K562 (cell line): ENCODE measurements at regions not wholly inside any gene's neighbourhood (a gene's known extent, or its start where the extent isn't known, plus 50 kb on each side); places are given as distances from the start of the nearest gene placed in this dataset.

ENCODE experiments used
- ATAC-seq: fragments of 200-7000 bp; cut with Tn5 transposase; 3 replicates; pipeline ENCODE4 v1.9.1; 2020; ENCODE audit warnings: moderate library complexity
- BruUV-seq: library from RNA; stranded (reverse); fragments of 400-500 nt; replicated peaks from 2 replicates; lab custom pipeline; 2021; lab: Mats Ljungman, UMichigan
- CTCF ChIA-PET: fragments of 300-600 bp; formaldehyde crosslinking; extraction: SDS; loops from one replicate; lab custom pipeline; 2021; ENCODE audit warnings: low intra/inter-chr PET ratio; lab: Yijun Ruan, JAX
- POLR2A ChIA-PET: fragments of 300-600, 350-650 bp; sonication (Branson Sonifier 250); formaldehyde crosslinking; extraction: SDS; loops from one replicate; lab custom pipeline; 2021; ENCODE audit warnings: antibody characterized with exemption, inconsistent platforms; lab: Yijun Ruan, JAX
- DNase-seq, 4 experiments: peaks; one replicate each; pipeline versions ENCODE4 v3.0.0 to v3.0.0-alpha.2; 2011 to 2018; ENCODE audit warnings: low spot score in 3 of 4, mixed read lengths in 3 of 4; ENCODE audit errors: extremely low read depth in 1 of 4
- FAIRE-seq: peaks from 2 replicates; lab custom pipeline; 2011; peaks lifted over from hg19 to GRCh38; lab: Jason Lieb, UNC
- H2AFZ ChIP-seq: 2 replicates; pipeline ENCODE4 v1.6.0; 2011; ENCODE audit warnings: low read depth, low read length, control low read depth, inconsistent platforms
- H3K27ac ChIP-seq: fragments of 200-600 bp; 3 replicates; pipeline ENCODE4 v1.8.0; 2011; ENCODE audit warnings: low read depth, mild to moderate bottlenecking, control low read depth, inconsistent platforms, low read length, moderate library complexity, mixed read lengths; ENCODE audit errors: extremely low read depth
- H3K27me3 ChIP-seq, 2 experiments: fragments of 300-600 bp in 1 of 2; 2 replicates in 1 of 2; 3 replicates in 1 of 2; pipeline versions ENCODE4 v1.6.0 to v1.8.0; 2011; ENCODE audit warnings: inconsistent platforms in 2 of 2, low read length in 2 of 2, mild to moderate bottlenecking in 1 of 2, mixed read lengths in 1 of 2, moderate library complexity in 1 of 2; ENCODE audit not compliant: control insufficient read depth in 2 of 2, insufficient read depth in 2 of 2
- H3K36me3 ChIP-seq: fragments of 300-600 bp; 3 replicates; pipeline ENCODE4 v1.8.0; 2011; ENCODE audit warnings: mild to moderate bottlenecking, low read length, inconsistent platforms; ENCODE audit not compliant: control insufficient read depth, insufficient read depth
- H3K4me1 ChIP-seq, 2 experiments: fragments of 200-600 bp in 1 of 2; replicated peaks in 1 of 2; 2 replicates in 1 of 2; 3 replicates in 1 of 2; pipeline versions ENCODE4 v1.5.1 to v1.8.0; 2011; ENCODE audit warnings: inconsistent platforms in 2 of 2, low read length in 2 of 2, mild to moderate bottlenecking in 1 of 2, mixed read lengths in 1 of 2, moderate library complexity in 1 of 2; ENCODE audit not compliant: control insufficient read depth in 2 of 2, insufficient read depth in 2 of 2
- H3K4me2 ChIP-seq: 2 replicates; pipeline ENCODE4 v1.6.1; 2011; ENCODE audit warnings: low read length, control low read depth, inconsistent platforms, mixed read lengths; ENCODE audit not compliant: insufficient read depth
- H3K4me3 ChIP-seq: fragments of 200-600 bp; sonication (generic), shearing (Covaris generic); 2 replicates; pipeline ENCODE4 v1.5.1; 2016; ENCODE audit warnings: control low read depth, inconsistent platforms
- H3K79me2 ChIP-seq: fragments of 200-600 bp; 3 replicates; pipeline ENCODE4 v1.8.0; 2011; ENCODE audit warnings: low read length, inconsistent platforms; ENCODE audit not compliant: control insufficient read depth, insufficient read depth
- H3K9ac ChIP-seq, 2 experiments: 2 replicates each; pipeline versions ENCODE4 v1.6.0 to v1.6.1; 2011; ENCODE audit warnings: low read depth in 2 of 2, low read length in 2 of 2, control low read depth in 1 of 2, inconsistent platforms in 1 of 2, mild to moderate bottlenecking in 1 of 2, mixed read lengths in 1 of 2; ENCODE audit not compliant: insufficient read depth in 1 of 2
- H3K9me1 ChIP-seq: one replicate; pipeline ENCODE4 v1.6.0; 2011; ENCODE audit warnings: inconsistent platforms, mild to moderate bottlenecking, low read length, moderate library complexity; ENCODE audit not compliant: control insufficient read depth, insufficient read depth
- H3K9me3 ChIP-seq: replicated peaks from 2 replicates; pipeline ENCODE4 v1.5.1; 2011; ENCODE audit warnings: low read depth, low read length, inconsistent platforms; ENCODE audit not compliant: control insufficient read depth, insufficient read depth
- H4K20me1 ChIP-seq: replicated peaks from 2 replicates; pipeline ENCODE4 v1.6.1; 2011; ENCODE audit warnings: low read length, inconsistent platforms, mixed read lengths; ENCODE audit not compliant: control insufficient read depth, insufficient read depth
- CBFB ChIP-seq: sonication (generic); formaldehyde crosslinking; IDR thresholded peaks from 2 replicates; pipeline ENCODE4 v1.4.0; 2020; ENCODE audit warnings: mild to moderate bottlenecking, missing genetic modification reagents
- ETS2 ChIP-seq: IDR thresholded peaks from 2 replicates; pipeline ENCODE4 v1.6.1; 2016; ENCODE audit warnings: borderline replicate concordance, missing genetic modification characterization, mild to moderate bottlenecking, moderate library complexity, missing compliant biosample characterization; ENCODE audit not compliant: poor library complexity, severe bottlenecking
- FOS ChIP-seq: IDR thresholded peaks from 3 replicates; pipeline ENCODE4 v1.6.1; 2011; ENCODE audit not compliant: insufficient read length; ENCODE audit errors: extremely low read depth
- GTF2A2 ChIP-seq: IDR thresholded peaks from 2 replicates; pipeline ENCODE4 v1.6.1; 2016; ENCODE audit warnings: mild to moderate bottlenecking, missing genetic modification characterization, missing compliant biosample characterization
- KDM4B ChIP-seq, 2 experiments: fragments of 450-650 bp in 1 of 2; sonication (generic) in 1 of 2; IDR thresholded peaks; 2 replicates each; pipeline ENCODE4 v1.6.1; 2016 to 2017; ENCODE audit warnings: borderline replicate concordance in 2 of 2, antibody characterized with exemption in 1 of 2, low read depth in 1 of 2, mild to moderate bottlenecking in 1 of 2
- MAX ChIP-seq: sonication (generic); formaldehyde crosslinking; IDR thresholded peaks from 2 replicates; pipeline ENCODE4 v1.9.0; 2022; ENCODE audit warnings: mild to moderate bottlenecking, missing genetic modification reagents
- MTA1 ChIP-seq: fragments of 450-650 bp; IDR thresholded peaks from 2 replicates; pipeline ENCODE4 v1.6.1; 2017; ENCODE audit warnings: borderline replicate concordance
- NR2C1 ChIP-seq, 2 experiments: fragments of 450-650 bp; IDR thresholded peaks; 2 replicates each; pipeline ENCODE4 v1.6.1; 2017; ENCODE audit warnings: mild to moderate bottlenecking in 2 of 2, antibody characterized with exemption in 1 of 2, inconsistent platforms in 1 of 2, missing compliant biosample characterization in 1 of 2, missing genetic modification characterization in 1 of 2
- ZBTB17 ChIP-seq: fragments of 450-650 bp; formaldehyde crosslinking; IDR thresholded peaks from 2 replicates; pipeline ENCODE4 v1.4.0; 2020; ENCODE audit warnings: mild to moderate bottlenecking
- ZKSCAN3 ChIP-seq: fragments of 250-450 bp; sonication (Bioruptor Pico); IDR thresholded peaks from 2 replicates; pipeline ENCODE4 v1.4.0; 2020
- ZNF212 ChIP-seq: fragments of 450-650 bp; formaldehyde crosslinking; IDR thresholded peaks from 2 replicates; pipeline ENCODE4 v1.4.0; 2020; ENCODE audit warnings: mild to moderate bottlenecking
- ZNF239 ChIP-seq: fragments of 250-450 bp; sonication (Bioruptor Pico); IDR thresholded peaks from 2 replicates; pipeline ENCODE4 v1.4.0; 2020; ENCODE audit warnings: mild to moderate bottlenecking
- ZNF766 ChIP-seq: fragments of 200-800 bp; sonication (Bioruptor generic); conservative IDR thresholded peaks from 2 replicates; pipeline ENCODE4 v1.6.1; 2016; ENCODE audit warnings: missing genetic modification characterization, missing compliant biosample characterization
- in situ Hi-C: fragments of 300-500 bp; cut with MboI; formaldehyde crosslinking; loops from 4 replicates; pipeline ENCODE4 v1.15.0; 2018; ENCODE audit warnings: inconsistent platforms, mixed read lengths
- intact Hi-C: fragments of 100-400 bp; cut with micrococcal nuclease; formaldehyde crosslinking; loops from 2 replicates; pipeline ENCODE4 v1.14.2; 2022
- TF ChIP-seq, protein P1 (sequence below): fragments of 200-400 bp; formaldehyde crosslinking; IDR thresholded peaks from 2 replicates; pipeline ENCODE4 v1.6.1; 2017; ENCODE audit warnings: mild to moderate bottlenecking, low read depth, low read length, moderate library complexity
- TF ChIP-seq, protein P2 (sequence below): IDR thresholded peaks from 3 replicates; pipeline ENCODE4 v1.6.1; 2011; ENCODE audit warnings: borderline replicate concordance, mild to moderate bottlenecking; ENCODE audit not compliant: insufficient read length, insufficient read depth
- TF ChIP-seq, protein P3 (sequence below): fragments of 250-450 bp; sonication (Bioruptor Pico); IDR thresholded peaks from 2 replicates; pipeline ENCODE4 v1.4.0; 2020; ENCODE audit warnings: mild to moderate bottlenecking, moderate library complexity

GRCh38 chr11:95461858-95462257 lies 230.9 kb upstream of the SESN3 start:
- no peak overlapping the region for H3K4me3 ChIP-seq
- TF ChIP-seq CBFB (no peak), ETS2 (no peak), ZKSCAN3 (no peak), KDM4B (IDR thresholded peaks at IDR 0.05; ENCODE audit: borderline replicate concordance in 2 of 2, low read depth in 1 of 2) (no peak), FOS (no peak), NR2C1 (IDR thresholded peaks at IDR 0.05) (no peak), NR2C1 (tag; IDR thresholded peaks at IDR 0.05) (no peak), ZNF766 (no peak), GTF2A2 (tag) (no peak), MTA1 (no peak), MAX (CRISPR knock-in tag) (no peak), ZNF239 (no peak), ZNF212 (no peak), ZBTB17 (CRISPR knock-in tag) (no peak)
- TF ChIP-seq, protein P1, sequence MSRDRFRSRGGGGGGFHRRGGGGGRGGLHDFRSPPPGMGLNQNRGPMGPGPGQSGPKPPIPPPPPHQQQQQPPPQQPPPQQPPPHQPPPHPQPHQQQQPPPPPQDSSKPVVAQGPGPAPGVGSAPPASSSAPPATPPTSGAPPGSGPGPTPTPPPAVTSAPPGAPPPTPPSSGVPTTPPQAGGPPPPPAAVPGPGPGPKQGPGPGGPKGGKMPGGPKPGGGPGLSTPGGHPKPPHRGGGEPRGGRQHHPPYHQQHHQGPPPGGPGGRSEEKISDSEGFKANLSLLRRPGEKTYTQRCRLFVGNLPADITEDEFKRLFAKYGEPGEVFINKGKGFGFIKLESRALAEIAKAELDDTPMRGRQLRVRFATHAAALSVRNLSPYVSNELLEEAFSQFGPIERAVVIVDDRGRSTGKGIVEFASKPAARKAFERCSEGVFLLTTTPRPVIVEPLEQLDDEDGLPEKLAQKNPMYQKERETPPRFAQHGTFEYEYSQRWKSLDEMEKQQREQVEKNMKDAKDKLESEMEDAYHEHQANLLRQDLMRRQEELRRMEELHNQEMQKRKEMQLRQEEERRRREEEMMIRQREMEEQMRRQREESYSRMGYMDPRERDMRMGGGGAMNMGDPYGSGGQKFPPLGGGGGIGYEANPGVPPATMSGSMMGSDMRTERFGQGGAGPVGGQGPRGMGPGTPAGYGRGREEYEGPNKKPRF, result no peak
- TF ChIP-seq, protein P2, sequence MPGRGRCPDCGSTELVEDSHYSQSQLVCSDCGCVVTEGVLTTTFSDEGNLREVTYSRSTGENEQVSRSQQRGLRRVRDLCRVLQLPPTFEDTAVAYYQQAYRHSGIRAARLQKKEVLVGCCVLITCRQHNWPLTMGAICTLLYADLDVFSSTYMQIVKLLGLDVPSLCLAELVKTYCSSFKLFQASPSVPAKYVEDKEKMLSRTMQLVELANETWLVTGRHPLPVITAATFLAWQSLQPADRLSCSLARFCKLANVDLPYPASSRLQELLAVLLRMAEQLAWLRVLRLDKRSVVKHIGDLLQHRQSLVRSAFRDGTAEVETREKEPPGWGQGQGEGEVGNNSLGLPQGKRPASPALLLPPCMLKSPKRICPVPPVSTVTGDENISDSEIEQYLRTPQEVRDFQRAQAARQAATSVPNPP, result no peak
- TF ChIP-seq, protein P3, sequence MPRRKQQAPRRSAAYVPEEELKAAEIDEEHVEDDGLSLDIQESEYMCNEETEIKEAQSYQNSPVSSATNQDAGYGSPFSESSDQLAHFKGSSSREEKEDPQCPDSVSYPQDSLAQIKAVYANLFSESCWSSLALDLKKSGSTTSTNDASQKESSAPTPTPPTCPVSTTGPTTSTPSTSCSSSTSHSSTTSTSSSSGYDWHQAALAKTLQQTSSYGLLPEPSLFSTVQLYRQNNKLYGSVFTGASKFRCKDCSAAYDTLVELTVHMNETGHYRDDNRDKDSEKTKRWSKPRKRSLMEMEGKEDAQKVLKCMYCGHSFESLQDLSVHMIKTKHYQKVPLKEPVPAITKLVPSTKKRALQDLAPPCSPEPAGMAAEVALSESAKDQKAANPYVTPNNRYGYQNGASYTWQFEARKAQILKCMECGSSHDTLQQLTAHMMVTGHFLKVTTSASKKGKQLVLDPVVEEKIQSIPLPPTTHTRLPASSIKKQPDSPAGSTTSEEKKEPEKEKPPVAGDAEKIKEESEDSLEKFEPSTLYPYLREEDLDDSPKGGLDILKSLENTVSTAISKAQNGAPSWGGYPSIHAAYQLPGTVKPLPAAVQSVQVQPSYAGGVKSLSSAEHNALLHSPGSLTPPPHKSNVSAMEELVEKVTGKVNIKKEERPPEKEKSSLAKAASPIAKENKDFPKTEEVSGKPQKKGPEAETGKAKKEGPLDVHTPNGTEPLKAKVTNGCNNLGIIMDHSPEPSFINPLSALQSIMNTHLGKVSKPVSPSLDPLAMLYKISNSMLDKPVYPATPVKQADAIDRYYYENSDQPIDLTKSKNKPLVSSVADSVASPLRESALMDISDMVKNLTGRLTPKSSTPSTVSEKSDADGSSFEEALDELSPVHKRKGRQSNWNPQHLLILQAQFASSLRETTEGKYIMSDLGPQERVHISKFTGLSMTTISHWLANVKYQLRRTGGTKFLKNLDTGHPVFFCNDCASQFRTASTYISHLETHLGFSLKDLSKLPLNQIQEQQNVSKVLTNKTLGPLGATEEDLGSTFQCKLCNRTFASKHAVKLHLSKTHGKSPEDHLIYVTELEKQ (CRISPR knock-in tag), result no peak
- no peak for FAIRE-seq
- no peak overlapping the region for H2AFZ ChIP-seq
- BruUV-seq, result no TSS peak
- POLR2A ChIA-PET, result interaction anchor here (0.6 to 2.7 kb wide), 3 partner anchors 8 to 153 kb away, joined by 3 to 6 read pairs (median 4); no protein-coding TSS in a partner anchor
- in situ Hi-C loops, result no loop called here
- H3K36me3 ChIP-seq, result no peaks in the 10 kb centered on the region
- no peak overlapping the region for H3K9ac ChIP-seq
- no peak overlapping the region for H3K27ac ChIP-seq
- H3K79me2 ChIP-seq, result no peaks in the 10 kb centered on the region
- H3K9me1 ChIP-seq, result no peaks in the 10 kb centered on the region
- intact Hi-C loops, result no loop called here
- CTCF ChIA-PET, result no interaction called here
- no peaks in the 10 kb centered on the region for H3K9me3 ChIP-seq
- H3K27me3 ChIP-seq, result peaks cover 0 to 4% of the 10 kb centered on the region in 2 experiments; a peak in 1 of 5 replicates
- H3K4me2 ChIP-seq, result no peak overlapping the region
- H4K20me1 ChIP-seq, result no peaks in the 10 kb centered on the region
- no peak for DNase-seq
- H3K4me1 ChIP-seq, result peaks cover 0 to 5% of the 10 kb centered on the region in 2 experiments; a peak in 1 of 5 replicates
- ATAC-seq, result no peak
